Smooth muscle cell (in vitro differentiated cells): ENCODE measurements at regions not wholly inside any gene's neighbourhood (a gene's known extent, or its start where the extent isn't known, plus 50 kb on each side); places are given as distances from the start of the nearest gene placed in this dataset.

Source experiments
- DNase-seq: peaks from one replicate; lab custom pipeline; 2025; ENCODE audit not compliant: unreplicated experiment; lab: John Stamatoyannopoulos, UW
- H2AFZ ChIP-seq: fragments of 200-600 bp; sonication (generic); 2 replicates; pipeline ENCODE4 v1.6.0; 2016; ENCODE audit warnings: antibody characterized with exemption, low read depth, mild to moderate bottlenecking
- H3F3A ChIP-seq: fragments of 200-600 bp; sonication (generic); 2 replicates; pipeline ENCODE4 v1.6.0; 2017; ENCODE audit warnings: antibody characterized with exemption, low read depth
- H3K27ac ChIP-seq: fragments of 200-600 bp; sonication (generic); 2 replicates; pipeline ENCODE4 v1.5.1; 2016; ENCODE audit warnings: low read depth, mild to moderate bottlenecking
- H3K27me3 ChIP-seq: fragments of 200-600 bp; sonication (generic); 2 replicates; pipeline ENCODE4 v1.6.1; 2016; ENCODE audit warnings: low read depth, mild to moderate bottlenecking
- H3K36me3 ChIP-seq: fragments of 200-600 bp; sonication (generic); 2 replicates; pipeline ENCODE4 v1.5.1; 2016; ENCODE audit warnings: low read depth
- H3K4me1 ChIP-seq: fragments of 200-600 bp; sonication (generic); 2 replicates; pipeline ENCODE4 v1.5.1; 2016; ENCODE audit warnings: low read depth
- H3K4me2 ChIP-seq: fragments of 200-600 bp; sonication (generic); 2 replicates; pipeline ENCODE4 v1.6.0; 2016; ENCODE audit warnings: mild to moderate bottlenecking
- H3K4me3 ChIP-seq: fragments of 200-600 bp; sonication (generic); 2 replicates; pipeline ENCODE4 v1.5.1; 2016; ENCODE audit warnings: mild to moderate bottlenecking
- H3K79me2 ChIP-seq: fragments of 200-600 bp; sonication (generic); 2 replicates; pipeline ENCODE4 v1.6.0; 2016; ENCODE audit warnings: low read depth, mild to moderate bottlenecking
- H3K9ac ChIP-seq: fragments of 200-600 bp; sonication (generic); 2 replicates; pipeline ENCODE4 v1.6.0; 2016; ENCODE audit warnings: low read depth
- H3K9me3 ChIP-seq: fragments of 200-600 bp; sonication (generic); replicated peaks from 2 replicates; pipeline ENCODE4 v1.5.1; 2016; ENCODE audit warnings: low read depth
- H4K20me1 ChIP-seq: fragments of 200-600 bp; sonication (generic); 2 replicates; pipeline ENCODE4 v1.6.0; 2016; ENCODE audit warnings: low read depth
- WGBS: methylation state at CpG from one replicate; pipeline ENCODE4 v1.1.7; 2016; ENCODE audit warnings: low lambda C conversion rate; 5-methylcytosine and 5-hydroxymethylcytosine counted together
- TF ChIP-seq, protein P1 (sequence below): fragments of 200-600 bp; sonication (generic); IDR thresholded peaks from 2 replicates; pipeline ENCODE4 v1.5.1; 2017; ENCODE audit warnings: borderline replicate concordance, mild to moderate bottlenecking, antibody characterized with exemption; ENCODE audit not compliant: insufficient read depth, poor library complexity, severe bottlenecking

DNA sequence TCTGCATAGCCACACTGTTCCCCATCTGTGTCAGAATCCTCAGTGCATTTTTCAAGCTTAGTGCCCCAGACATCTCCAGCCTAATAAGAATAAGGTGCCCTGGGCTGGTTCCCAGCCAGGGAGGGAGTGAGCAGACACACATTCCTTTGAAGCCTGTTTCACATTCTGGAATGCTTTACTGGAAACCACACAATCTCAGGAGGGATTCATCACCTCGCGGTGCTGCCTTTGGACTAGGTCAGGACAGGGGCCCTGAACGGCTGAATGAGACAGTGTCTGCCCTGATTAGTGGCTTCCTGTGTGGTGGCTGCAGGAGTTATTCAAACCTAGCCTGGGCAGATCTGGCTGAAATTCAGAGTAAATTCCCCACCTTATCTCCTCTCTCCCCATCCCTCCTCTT lies 108.0 kb upstream of the LDAH start:
- Histone ChIP-seq H3K27me3 (no peaks in the 10 kb centered on the region), H3K9ac (no peak overlapping the region), H2AFZ (no peak overlapping the region), H4K20me1 (no peaks in the 10 kb centered on the region), H3K4me2 (peak overlapping the region; percentile 58), H3K79me2 (no peaks in the 10 kb centered on the region), H3K4me3 (no peak overlapping the region), H3K36me3 (no peaks in the 10 kb centered on the region), H3F3A (no peaks in the 10 kb centered on the region), H3K27ac (peak overlapping the region; percentile 59), H3K4me1 (no peaks in the 10 kb centered on the region), H3K9me3 (no peaks in the 10 kb centered on the region)
- DNase-seq, result no peak
- TF ChIP-seq, protein P1, sequence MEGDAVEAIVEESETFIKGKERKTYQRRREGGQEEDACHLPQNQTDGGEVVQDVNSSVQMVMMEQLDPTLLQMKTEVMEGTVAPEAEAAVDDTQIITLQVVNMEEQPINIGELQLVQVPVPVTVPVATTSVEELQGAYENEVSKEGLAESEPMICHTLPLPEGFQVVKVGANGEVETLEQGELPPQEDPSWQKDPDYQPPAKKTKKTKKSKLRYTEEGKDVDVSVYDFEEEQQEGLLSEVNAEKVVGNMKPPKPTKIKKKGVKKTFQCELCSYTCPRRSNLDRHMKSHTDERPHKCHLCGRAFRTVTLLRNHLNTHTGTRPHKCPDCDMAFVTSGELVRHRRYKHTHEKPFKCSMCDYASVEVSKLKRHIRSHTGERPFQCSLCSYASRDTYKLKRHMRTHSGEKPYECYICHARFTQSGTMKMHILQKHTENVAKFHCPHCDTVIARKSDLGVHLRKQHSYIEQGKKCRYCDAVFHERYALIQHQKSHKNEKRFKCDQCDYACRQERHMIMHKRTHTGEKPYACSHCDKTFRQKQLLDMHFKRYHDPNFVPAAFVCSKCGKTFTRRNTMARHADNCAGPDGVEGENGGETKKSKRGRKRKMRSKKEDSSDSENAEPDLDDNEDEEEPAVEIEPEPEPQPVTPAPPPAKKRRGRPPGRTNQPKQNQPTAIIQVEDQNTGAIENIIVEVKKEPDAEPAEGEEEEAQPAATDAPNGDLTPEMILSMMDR, result no peak
- WGBS, result 38% methylated on average over 3 of the region's 3 CpGs

DNA sequence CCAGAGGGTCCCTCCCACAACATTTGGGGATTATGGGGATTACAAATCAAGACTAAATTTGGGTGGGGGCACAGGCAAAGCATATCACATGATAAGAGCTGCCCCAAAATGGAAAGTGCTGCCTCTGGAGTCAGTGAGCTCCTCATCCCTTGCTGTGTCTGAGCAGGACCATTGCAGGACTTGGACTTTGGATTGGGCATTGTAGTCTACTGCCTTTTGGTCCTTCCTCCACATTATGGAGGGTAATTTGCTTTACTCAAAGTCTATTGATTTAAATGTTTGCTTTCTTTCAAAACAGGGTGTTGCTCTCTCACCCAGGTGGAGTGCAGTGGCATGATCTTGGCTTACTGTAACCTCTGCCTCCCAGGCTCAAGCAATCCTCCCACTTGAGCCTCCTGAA lies 106.8 kb upstream of the LDAH start:
- TF ChIP-seq, protein P1, result no peak

DNA sequence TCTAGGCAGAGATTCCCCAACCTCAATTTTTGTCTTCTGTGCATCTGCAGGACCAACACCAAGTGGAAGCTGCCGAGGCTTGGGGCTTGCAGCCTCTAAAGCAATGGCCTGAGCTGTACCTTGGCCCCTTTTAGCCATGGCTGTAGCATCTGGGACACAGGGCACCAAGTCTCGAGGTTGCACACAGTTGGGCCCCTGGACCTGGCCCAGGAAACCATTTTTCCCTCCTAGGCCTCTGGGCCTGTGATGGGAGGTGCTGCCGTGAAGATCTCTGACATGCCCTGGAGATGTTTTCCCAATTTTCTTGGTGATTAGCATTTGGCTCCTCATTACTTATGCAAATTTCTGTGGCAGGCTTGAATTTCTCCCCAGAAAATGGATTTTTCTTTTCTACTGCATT lies 105.7 kb upstream of the LDAH start:
- no peaks in the 10 kb centered on the region for H3K4me1 ChIP-seq
- no peaks in the 10 kb centered on the region for H3K9me3 ChIP-seq
- no peaks in the 10 kb centered on the region for H3K27me3 ChIP-seq
- H3K27ac ChIP-seq, result no peak overlapping the region
- no peak overlapping the region for H3K9ac ChIP-seq
- no peak for DNase-seq
- H3K4me3 ChIP-seq, result no peak overlapping the region
- no peaks in the 10 kb centered on the region for H3K79me2 ChIP-seq
- 83% methylated on average over 3 of the region's 3 CpGs for WGBS
- H3K36me3 ChIP-seq, result no peaks in the 10 kb centered on the region
- H2AFZ ChIP-seq, result no peak overlapping the region
- no peaks in the 10 kb centered on the region for H4K20me1 ChIP-seq
- no peaks in the 10 kb centered on the region for H3F3A ChIP-seq
- TF ChIP-seq, protein P1, result no peak
- no peak overlapping the region for H3K4me2 ChIP-seq

More for the DNA sequence above, 106.8 kb upstream of the LDAH start:
- no peaks in the 10 kb centered on the region for H3F3A ChIP-seq
- H3K9me3 ChIP-seq, result no peaks in the 10 kb centered on the region
- H3K36me3 ChIP-seq, result no peaks in the 10 kb centered on the region
- H3K79me2 ChIP-seq, result no peaks in the 10 kb centered on the region
- no peak overlapping the region for H3K9ac ChIP-seq
- H3K4me1 ChIP-seq, result no peaks in the 10 kb centered on the region
- H3K4me2 ChIP-seq, result no peak overlapping the region
- H3K27me3 ChIP-seq, result no peaks in the 10 kb centered on the region
- H4K20me1 ChIP-seq, result no peaks in the 10 kb centered on the region
- no peak for DNase-seq
- H3K4me3 ChIP-seq, result no peak overlapping the region
- H3K27ac ChIP-seq, result no peak overlapping the region
- H2AFZ ChIP-seq, result no peak overlapping the region

DNA sequence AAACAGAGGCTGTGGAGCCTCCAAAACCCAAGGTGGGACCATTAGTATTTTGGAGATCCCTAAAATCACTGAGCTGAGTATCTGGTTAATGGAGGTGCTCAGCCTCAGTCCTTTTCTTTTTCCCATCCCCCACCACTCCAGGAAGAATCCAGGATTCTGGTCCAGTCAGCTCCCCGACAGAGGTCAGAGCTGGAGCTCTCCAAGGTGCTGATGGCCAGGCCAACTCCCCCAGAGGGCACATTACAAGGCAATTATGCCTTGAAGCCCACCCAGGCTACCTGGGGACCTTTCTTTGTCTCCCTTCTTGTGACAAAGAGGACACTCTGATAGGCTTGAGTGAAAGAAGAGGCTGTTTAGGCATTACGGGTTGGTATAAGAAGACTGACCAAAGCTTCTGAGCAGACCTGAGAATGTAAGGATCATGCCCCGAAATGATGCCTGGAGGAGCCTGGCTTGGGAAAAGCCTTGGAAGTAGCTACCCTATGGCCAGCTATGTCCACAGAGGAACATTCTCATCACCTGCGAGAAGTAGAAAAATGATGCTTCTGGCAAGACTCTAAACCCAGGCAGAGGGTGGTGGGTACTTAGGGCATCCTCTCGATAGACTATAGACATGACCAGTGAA lies 102.5 kb upstream of the LDAH start:
- no peaks in the 10 kb centered on the region for H3K9me3 ChIP-seq
- H3K4me2 ChIP-seq, result no peak overlapping the region
- H2AFZ ChIP-seq, result no peak overlapping the region
- H4K20me1 ChIP-seq, result no peaks in the 10 kb centered on the region
- 80% methylated on average over 5 of the region's 5 CpGs for WGBS
- no peaks in the 10 kb centered on the region for H3F3A ChIP-seq
- H3K79me2 ChIP-seq, result no peaks in the 10 kb centered on the region
- no peaks in the 10 kb centered on the region for H3K27me3 ChIP-seq
- no peak overlapping the region for H3K4me3 ChIP-seq
- H3K9ac ChIP-seq, result no peak overlapping the region
- no peaks in the 10 kb centered on the region for H3K4me1 ChIP-seq
- no peaks in the 10 kb centered on the region for H3K36me3 ChIP-seq
- DNase-seq, result no peak
- TF ChIP-seq, protein P1, result no peak
- no peak overlapping the region for H3K27ac ChIP-seq
